Small intestine (tissue), 7 donors: ENCODE measurements at regions not wholly inside any gene's neighbourhood (a gene's known extent, or its start where the extent isn't known, plus 50 kb on each side); places are given as distances from the start of the nearest gene placed in this dataset.
"Not testable (repeated sequence)": the region's sequence is repeated elsewhere in the genome, so short reads cannot be mapped to it uniquely, and the experiment has no call there.

Experiments used
- DNase-seq, 2 donors: peaks; one replicate each; pipeline versions ENCODE4 v3.0.0 to v3.0.0-alpha.2; 2013
- FAIRE-seq: peaks from 2 replicates; lab custom pipeline; 2012; peaks lifted over from hg19 to GRCh38; lab: Jason Lieb, UNC
- H3K27ac ChIP-seq, 3 donors: one replicate each; pipeline ENCODE4 v1.5.1; 2013; ENCODE audit warnings: low read length in 2 of 3, mild to moderate bottlenecking in 2 of 3, control low read depth in 1 of 3, inconsistent platforms in 1 of 3, low read depth in 1 of 3, moderate library complexity in 1 of 3
- H3K27me3 ChIP-seq, 3 donors: one replicate each; pipeline ENCODE4 v1.6.1; 2013; ENCODE audit warnings: low read length in 3 of 3, inconsistent platforms in 1 of 3; ENCODE audit not compliant: control insufficient read depth in 3 of 3, insufficient read depth in 3 of 3
- H3K36me3 ChIP-seq, 3 donors: one replicate each; pipeline ENCODE4 v1.6.1; 2013; ENCODE audit warnings: low read length in 3 of 3, inconsistent platforms in 1 of 3, low read depth in 1 of 3, mild to moderate bottlenecking in 1 of 3, moderate library complexity in 1 of 3; ENCODE audit not compliant: control insufficient read depth in 3 of 3, insufficient read depth in 2 of 3
- H3K4me1 ChIP-seq, 3 donors: one replicate each; pipeline ENCODE4 v1.6.1; 2013; ENCODE audit warnings: low read length in 2 of 3, inconsistent platforms in 1 of 3, low read depth in 1 of 3, mild to moderate bottlenecking in 1 of 3, moderate library complexity in 1 of 3; ENCODE audit not compliant: control insufficient read depth in 3 of 3, insufficient read depth in 2 of 3
- H3K4me3 ChIP-seq, 3 donors: one replicate each; pipeline ENCODE4 v1.5.1; 2013; ENCODE audit warnings: low read length in 3 of 3, control low read depth in 1 of 3, inconsistent platforms in 1 of 3, low read depth in 1 of 3, mild to moderate bottlenecking in 1 of 3, moderate library complexity in 1 of 3
- H3K9me3 ChIP-seq, 2 donors: one replicate each; pipeline ENCODE4 v1.6.1; 2013; ENCODE audit warnings: low read depth in 1 of 2, low read length in 1 of 2; ENCODE audit not compliant: control insufficient read depth in 2 of 2, insufficient read depth in 1 of 2
- WGBS, 3 donors: extraction: QIAGEN DNeasy Blood & Tissue Kit; methylation state at CpG; one replicate each; pipeline ENCODE4 v1.1.7; 2013; 5-methylcytosine and 5-hydroxymethylcytosine counted together
- donor health status: healthy with polysubstance abuse.
- donor health status: control.
- donor health status: control.
- donor health status: Bipolar disorder and iron deficiency.
- donor health status: healthy.

DNA sequence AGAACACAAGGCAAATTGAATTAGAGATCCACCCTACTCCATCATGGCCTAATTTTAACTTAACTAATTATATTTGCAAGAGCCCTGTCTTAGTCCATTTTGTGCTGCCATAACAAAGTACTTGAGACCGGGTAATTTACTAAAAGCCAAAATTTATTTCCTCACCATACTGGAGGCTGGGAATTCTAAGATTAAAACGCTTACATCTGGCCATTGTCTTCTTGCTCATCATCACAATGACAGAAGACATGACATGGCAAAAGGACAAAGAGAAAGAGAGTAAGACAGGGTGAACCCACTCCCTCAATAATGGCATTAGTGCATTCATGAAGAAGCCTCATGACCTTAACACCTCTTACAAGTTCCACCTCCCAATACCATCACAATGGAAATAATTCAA is 1068.6 kb downstream of the DNAJB9 start:
- FAIRE-seq (no peak), DNase-seq (no peak)
- WGBS, 3 donors: 69 to 77% (median 74%) methylated on average over 2 of the region's 2 CpGs
- H3K27me3 ChIP-seq: no peaks in the 10 kb centered on the region
- H3K27ac ChIP-seq: no peak overlapping the region
- no peaks in the 10 kb centered on the region for H3K9me3 ChIP-seq
- H3K4me3 ChIP-seq: no peak overlapping the region
- no peaks in the 10 kb centered on the region for H3K4me1 ChIP-seq
- H3K36me3 ChIP-seq: no peaks in the 10 kb centered on the region

- Histone ChIP-seq H3K4me3 (no peak overlapping the region), H3K27ac (no peak overlapping the region), H3K27me3 (no peaks in the 10 kb centered on the region), H3K36me3 (no peaks in the 10 kb centered on the region), H3K4me1 (no peaks in the 10 kb centered on the region), H3K9me3 (no peaks in the 10 kb centered on the region)
- FAIRE-seq (no peak), DNase-seq (no peak)
Measured at GRCh38 chr7:109639561-109639960, 1069.9 kb downstream of the DNAJB9 start.

DNA sequence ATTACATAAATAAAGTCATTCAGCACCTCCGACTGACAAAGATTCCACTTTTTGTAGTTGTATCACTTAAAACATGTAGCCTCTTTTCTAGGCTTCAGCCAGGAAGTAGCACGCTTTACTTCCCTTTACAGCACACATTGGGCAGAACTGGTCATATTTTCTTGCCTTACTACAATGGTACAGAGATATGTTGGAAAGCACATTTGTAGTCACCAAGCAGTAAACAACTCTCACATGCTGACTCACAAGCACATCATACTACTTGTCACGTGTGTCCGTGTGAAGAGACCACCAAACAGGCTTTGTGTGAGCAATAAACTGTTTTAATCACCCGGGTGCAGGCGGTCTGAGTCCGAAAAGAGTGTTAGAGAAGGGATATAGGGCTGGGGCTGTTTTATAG is 1071.8 kb downstream of the DNAJB9 start:
- FAIRE-seq (no peak), DNase-seq (no peak)
- WGBS, 3 donors: 82 to 88% (median 87%) methylated on average over 7 of the region's 7 CpGs
- Histone ChIP-seq H3K4me3 (no peak overlapping the region), H3K9me3 (no peaks in the 10 kb centered on the region), H3K27ac (no peak overlapping the region), H3K4me1 (no peaks in the 10 kb centered on the region), H3K36me3 (no peaks in the 10 kb centered on the region), H3K27me3 (no peaks in the 10 kb centered on the region)

- H3K27me3 ChIP-seq: no peaks in the 10 kb centered on the region
- H3K36me3 ChIP-seq: no peaks in the 10 kb centered on the region
- no peak for DNase-seq
- 79 to 85% (median 83%) methylated on average over 7 of the region's 7 CpGs for WGBS, 3 donors
- FAIRE-seq: no peak
- no peak overlapping the region for H3K27ac ChIP-seq
- H3K4me3 ChIP-seq: no peak overlapping the region
- no peaks in the 10 kb centered on the region for H3K9me3 ChIP-seq
- no peaks in the 10 kb centered on the region for H3K4me1 ChIP-seq
Measured at GRCh38 chr7:109646124-109646523, 1076.5 kb downstream of the DNAJB9 start.

- not testable (repeated sequence) for H3K4me3 ChIP-seq, DNase-seq, H3K27me3 ChIP-seq, H3K9me3 ChIP-seq, FAIRE-seq, H3K4me1 ChIP-seq, H3K27ac ChIP-seq, H3K36me3 ChIP-seq
- 80 to 92% (median 88%) methylated on average over 5 of the region's 5 CpGs for WGBS, 3 donors
Measured at GRCh38 chr7:109646594-109646993, 1076.9 kb downstream of the DNAJB9 start.

- not testable (repeated sequence) for H3K9me3 ChIP-seq, H3K4me1 ChIP-seq, DNase-seq, FAIRE-seq, H3K36me3 ChIP-seq, H3K27ac ChIP-seq, H3K27me3 ChIP-seq, H3K4me3 ChIP-seq
- 60 to 86% (median 75%) methylated on average over 3 of the region's 3 CpGs for WGBS, 3 donors
Measured at GRCh38 chr7:109647263-109647662, 1077.6 kb downstream of the DNAJB9 start.

DNA sequence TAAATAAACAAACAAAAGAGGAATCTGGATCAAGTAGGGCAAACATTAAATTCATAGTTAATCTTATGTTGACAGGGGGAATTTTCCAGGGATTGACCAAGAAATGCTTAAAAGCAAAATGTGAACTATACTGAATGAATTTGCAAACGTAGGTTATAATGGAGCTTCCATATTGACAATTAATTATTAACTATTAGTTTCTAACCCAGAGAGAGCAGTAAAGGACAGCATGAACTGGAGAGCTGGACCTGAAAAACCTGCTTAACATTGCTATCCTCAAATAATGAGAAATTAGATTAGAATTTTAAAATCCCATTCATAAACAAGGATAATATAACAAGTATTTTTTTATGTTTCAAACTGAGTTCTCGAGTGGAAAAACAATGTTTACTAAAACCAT is 1089.6 kb downstream of the DNAJB9 start:
- DNase-seq: no peak
- Histone ChIP-seq H3K9me3 (no peaks in the 10 kb centered on the region), H3K36me3 (no peaks in the 10 kb centered on the region), H3K27ac (no peak overlapping the region), H3K27me3 (no peaks in the 10 kb centered on the region), H3K4me1 (no peaks in the 10 kb centered on the region), H3K4me3 (no peak overlapping the region)
- 12 to 37% (median 24%) methylated on average over 2 of the region's 2 CpGs for WGBS, 3 donors
- FAIRE-seq: no peak

DNA sequence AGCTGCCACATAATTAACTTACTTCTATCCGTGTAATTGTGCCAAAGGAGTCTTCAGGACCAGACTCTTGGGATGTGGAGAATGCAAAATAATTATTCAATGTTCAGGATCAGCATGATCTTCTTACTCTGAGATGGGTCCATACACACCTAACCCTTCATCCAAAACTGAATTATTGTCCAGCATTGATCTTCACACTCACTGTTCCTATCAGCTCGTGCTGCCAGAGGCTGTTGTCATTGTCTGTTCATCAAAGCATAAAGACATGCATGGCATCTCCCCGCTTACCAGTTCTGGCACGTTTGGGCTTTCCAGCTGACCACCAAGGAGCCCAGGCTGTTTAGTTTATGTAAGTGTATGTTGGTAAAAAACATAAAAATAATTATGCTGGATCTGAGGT is 1090.7 kb downstream of the DNAJB9 start:
- FAIRE-seq (no peak), DNase-seq (no peak)
- no peak overlapping the region for H3K27ac ChIP-seq
- H3K27me3 ChIP-seq: no peaks in the 10 kb centered on the region
- no peaks in the 10 kb centered on the region for H3K4me1 ChIP-seq
- 75 to 78% (median 77%) methylated on average over 4 of the region's 4 CpGs for WGBS, 3 donors
- no peaks in the 10 kb centered on the region for H3K9me3 ChIP-seq
- H3K4me3 ChIP-seq: no peak overlapping the region
- H3K36me3 ChIP-seq: no peaks in the 10 kb centered on the region

DNA sequence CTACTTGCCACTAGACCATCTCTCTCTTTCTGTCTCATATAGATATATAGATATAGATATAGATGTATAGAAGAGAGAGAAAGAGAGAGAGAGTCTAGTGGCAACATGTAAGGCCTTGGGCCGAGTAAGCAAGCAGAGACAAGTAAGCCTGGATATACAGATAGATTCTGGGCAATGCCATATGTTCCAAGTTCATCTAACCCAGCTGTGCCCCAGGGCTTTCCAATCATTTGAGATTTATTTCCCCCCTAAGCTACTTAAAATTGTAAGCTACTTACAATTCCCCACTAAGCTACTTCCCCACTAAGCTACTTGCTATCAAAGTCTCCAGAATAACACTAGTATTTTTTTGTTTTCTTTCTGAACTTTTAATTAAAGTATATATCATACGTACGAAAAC is 1094.1 kb downstream of the DNAJB9 start:
- H3K36me3 ChIP-seq: no peaks in the 10 kb centered on the region
- H3K4me3 ChIP-seq: no peak overlapping the region
- no peak overlapping the region for H3K27ac ChIP-seq
- DNase-seq: no peak
- H3K4me1 ChIP-seq: no peaks in the 10 kb centered on the region
- H3K9me3 ChIP-seq: no peaks in the 10 kb centered on the region
- no peaks in the 10 kb centered on the region for H3K27me3 ChIP-seq
- FAIRE-seq: no peak
- WGBS, 3 donors: 87% methylated on average over 3 of the region's 3 CpGs
